ENCODE measurements at regions not wholly inside any gene's neighbourhood (a gene's known extent, or its start where the extent isn't known, plus 50 kb on each side); places are given as distances from the start of the nearest gene placed in this dataset.
"Not testable (repeated sequence)": the region's sequence is repeated elsewhere in the genome, so short reads cannot be mapped to it uniquely, and the experiment has no call there.

- ATAC-seq = no peak
Measured at GRCh38 chr3:159482241-159482993, 506.2 kb upstream of the IL12A start.

GRCh38 chr3:159482994-159483367, 505.7 kb upstream of the IL12A start:
- ATAC-seq = no peak

- no peak for ATAC-seq
Measured at GRCh38 chr3:159486580-159486979, 502.1 kb upstream of the IL12A start.

GRCh38 chr3:159487304-159487703, 501.3 kb upstream of the IL12A start:
- ATAC-seq = no peak

- ATAC-seq = no peak
Measured at GRCh38 chr3:159488602-159489001, 500.0 kb upstream of the IL12A start.

GRCh38 chr3:159497361-159497760, 491.3 kb upstream of the IL12A start:
- no peak for ATAC-seq

- ATAC-seq = no peak
Measured at GRCh38 chr3:159499031-159499793, 489.4 kb upstream of the IL12A start.

- ATAC-seq = no peak
Measured at GRCh38 chr3:159501029-159501428, 487.6 kb upstream of the IL12A start.

- ATAC-seq = no peak
Measured at GRCh38 chr3:159502986-159503385, 485.6 kb upstream of the IL12A start.

- not testable (repeated sequence) for ATAC-seq
Measured at GRCh38 chr3:159510988-159511387, 477.6 kb upstream of the IL12A start.

- ATAC-seq = no peak
Measured at GRCh38 chr3:159513444-159513843, 475.2 kb upstream of the IL12A start.

DNA sequence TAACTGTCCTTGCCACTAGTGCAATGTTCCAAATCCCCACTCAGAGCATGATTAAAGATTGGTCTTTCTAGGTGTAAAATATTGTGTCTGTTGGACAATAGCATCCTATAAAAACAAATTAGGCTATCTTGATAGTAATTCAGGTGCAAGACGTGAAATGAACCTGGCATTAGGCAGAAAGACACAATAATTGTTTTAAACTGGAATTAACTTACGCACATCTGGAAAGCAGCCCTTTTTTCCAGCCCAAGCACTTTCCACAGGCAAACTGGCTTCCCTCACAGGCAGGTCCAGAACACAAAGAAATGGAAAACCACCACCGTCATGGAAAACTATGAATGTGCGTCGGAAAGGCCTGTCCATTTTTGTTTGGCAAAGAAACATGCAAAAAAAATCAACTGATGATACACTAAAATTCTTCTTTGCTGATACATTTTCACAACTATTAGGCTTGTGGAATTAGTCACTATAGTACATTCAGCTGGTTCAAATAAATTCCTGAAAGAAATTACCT, 474.7 kb upstream of the IL12A start:
- no peak for ATAC-seq

DNA sequence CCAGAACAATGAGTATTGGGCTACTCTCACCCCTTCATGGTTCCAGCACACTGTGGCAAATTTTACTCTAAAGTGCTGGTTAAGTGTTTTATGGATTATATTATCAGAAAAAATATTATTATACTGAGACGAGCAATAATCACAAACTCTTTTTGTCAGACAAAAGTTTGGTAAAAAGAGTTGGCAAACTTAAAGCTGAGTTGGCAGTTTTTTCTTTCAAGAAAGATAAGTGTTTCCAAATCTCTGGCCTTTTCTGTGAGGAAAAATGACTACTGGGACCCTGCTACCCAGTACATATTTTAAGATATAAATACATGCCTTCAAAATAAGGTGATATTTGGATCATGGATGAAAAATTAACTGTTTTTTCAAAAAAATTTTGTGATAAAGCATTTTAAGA, 471.5 kb upstream of the IL12A start:
- ATAC-seq = no peak

DNA sequence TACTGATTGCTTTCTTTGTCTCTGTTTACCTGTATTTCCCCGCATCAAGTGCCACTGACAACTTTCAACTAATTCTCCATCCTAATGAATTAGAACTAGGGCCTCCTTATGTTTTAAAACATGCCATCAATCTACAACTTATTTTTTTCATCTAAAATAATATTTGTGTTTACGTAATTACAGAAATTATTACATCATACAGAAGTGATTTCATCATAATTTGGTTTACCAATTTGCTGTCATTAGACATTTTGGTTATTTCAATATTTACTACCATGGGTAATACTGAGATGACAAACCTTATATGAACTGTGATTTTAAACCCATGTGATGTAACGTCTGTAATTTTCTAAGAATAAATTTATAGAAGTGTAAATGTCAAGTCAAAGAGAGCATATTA, 468.0 kb upstream of the IL12A start:
- ATAC-seq = no peak

DNA sequence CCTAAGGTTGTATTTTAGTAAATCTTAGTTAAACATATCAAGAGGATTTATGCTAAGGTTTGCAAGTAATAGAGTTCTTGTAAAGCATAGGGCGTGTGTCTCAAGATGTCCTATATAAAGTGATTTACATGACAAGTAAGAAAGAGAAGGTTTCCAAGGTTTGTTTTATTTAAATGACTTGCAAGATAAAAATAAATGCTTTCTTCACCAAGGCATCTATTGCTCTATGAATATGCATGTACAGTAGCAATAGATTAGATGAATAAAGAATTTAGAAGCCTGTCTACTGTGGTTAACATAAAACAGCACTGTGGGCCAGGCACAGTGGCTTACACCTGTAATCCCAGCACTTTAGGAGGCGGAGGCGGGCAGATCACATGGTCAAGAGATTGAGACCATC, 466.4 kb upstream of the IL12A start:
- no peak for ATAC-seq

- no peak for ATAC-seq
Measured at GRCh38 chr3:159528251-159528895, 460.3 kb upstream of the IL12A start.

DNA sequence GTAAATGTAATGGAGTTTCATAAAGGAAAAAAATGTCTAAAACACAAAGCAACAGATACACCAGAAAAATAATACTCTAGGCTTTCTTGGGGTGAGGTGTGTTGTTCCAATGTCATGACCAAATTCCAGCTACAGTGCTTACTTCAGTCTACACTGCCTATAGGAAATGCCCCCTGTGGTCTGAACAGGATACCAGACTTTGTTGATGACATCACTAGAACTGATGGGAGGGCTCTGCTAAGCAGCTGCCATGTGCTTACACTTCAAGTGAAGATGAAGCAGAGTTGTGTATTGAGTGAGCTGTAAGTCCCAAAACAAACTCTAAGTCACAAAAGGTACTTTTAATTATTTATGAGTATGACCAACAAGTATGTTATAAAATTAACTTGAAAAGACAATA, 456.1 kb upstream of the IL12A start:
- ATAC-seq = no peak

DNA sequence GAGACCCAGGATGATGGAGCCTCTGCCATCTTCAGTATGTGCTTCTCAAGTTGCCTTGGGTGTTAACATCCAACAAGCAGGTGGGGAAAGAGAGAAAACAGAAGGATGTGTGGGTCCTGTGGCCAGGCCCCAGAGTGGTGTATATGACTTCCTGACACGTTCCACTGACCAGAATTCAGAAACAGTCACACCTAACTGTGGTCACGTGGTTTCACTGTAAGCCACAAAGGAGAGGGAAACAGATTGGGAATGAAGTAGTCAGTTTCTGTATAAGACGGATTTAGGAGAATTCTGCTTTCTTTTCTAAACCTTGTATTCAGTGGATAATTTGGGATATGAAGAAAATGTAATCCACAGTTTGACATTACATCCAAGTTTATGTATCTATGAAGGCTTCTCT, 454.1 kb upstream of the IL12A start:
- no peak for ATAC-seq

DNA sequence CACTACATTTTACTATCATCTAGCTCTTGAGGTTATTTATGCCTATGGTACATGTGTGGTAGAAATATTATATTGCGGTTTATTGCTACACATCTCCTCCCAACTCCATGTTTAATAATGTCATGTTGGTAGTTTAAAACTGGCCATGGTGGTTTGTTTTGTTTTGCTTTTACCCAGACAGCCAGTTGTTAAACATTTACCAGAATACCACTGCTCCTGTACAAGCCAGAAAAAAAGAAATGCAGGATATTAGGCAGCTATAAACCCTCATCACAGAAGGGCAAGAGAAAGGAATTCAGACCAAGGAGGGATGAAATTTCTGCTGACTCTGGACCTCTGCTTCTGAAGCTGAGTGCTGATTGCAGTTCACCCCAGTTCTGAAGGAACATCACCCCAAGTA, 451.8 kb upstream of the IL12A start:
- ATAC-seq = no peak

DNA sequence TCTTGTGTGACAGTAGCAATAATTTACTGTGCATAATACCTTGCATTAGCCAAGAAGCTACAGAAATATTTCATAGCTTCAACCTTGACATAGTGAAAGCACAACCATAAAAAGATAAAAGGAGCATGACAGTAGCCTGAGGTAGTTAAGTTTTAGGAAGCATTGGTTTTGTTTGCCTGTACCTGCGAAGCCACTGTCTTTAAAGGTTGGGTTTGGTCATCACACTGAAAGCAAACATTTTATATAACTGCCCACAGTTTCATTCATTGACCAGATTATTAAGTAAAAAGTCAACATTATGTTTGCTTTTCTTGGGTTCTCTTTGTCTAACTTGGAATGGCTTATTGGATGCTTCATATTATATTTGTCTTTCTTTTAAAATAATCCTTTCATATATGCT, 450.1 kb upstream of the IL12A start:
- no peak for ATAC-seq

GRCh38 chr3:159540882-159541495, 447.6 kb upstream of the IL12A start:
- ATAC-seq = no peak

- no peak for ATAC-seq
Measured at GRCh38 chr3:159548675-159549335, 439.8 kb upstream of the IL12A start.

DNA sequence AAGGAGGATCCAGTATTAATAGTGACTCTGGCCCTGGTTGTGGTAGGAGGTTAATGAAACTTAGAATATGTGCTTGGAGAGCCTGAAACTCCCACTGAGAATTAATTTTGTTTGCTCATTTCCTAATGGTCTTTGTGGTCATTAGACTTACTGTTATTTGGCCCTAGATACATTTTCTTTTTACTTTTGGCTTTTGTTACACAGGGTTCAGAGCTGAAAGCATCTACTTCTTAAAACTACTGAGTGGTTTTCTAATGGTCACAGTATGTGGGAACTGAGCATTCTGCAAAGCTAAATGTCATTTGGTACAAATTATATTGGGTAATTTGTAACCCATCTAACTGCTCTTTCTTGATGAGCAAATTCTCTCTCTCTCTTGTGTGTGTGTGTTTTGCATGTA, 433.4 kb upstream of the IL12A start:
- no peak for ATAC-seq

All from esophagus mucosa (tissue), 1 donor.